Natural killer cell (primary cell): ENCODE measurements at regions not wholly inside any gene's neighbourhood (a gene's known extent, or its start where the extent isn't known, plus 50 kb on each side); places are given as distances from the start of the nearest gene placed in this dataset.

Source experiments
- ATAC-seq, 3 donors: fragments of 150-1000 bp in 2 of 3; fragments of 200-7000 bp in 1 of 3; cut with Tn5 transposase; 1 replicate in 1 of 3; 2 replicates in 2 of 3; pipeline ENCODE4 v1.10.0; 2021; ENCODE audit warnings: mild to moderate bottlenecking in 2 of 3, moderate library complexity in 2 of 3
- DNase-seq, 2 donors: peaks; one replicate each; pipeline versions ENCODE4 v3.0.0 to v3.0.0-alpha.2; 2013 to 2021; ENCODE audit warnings: mixed read lengths in 1 of 2
- H3K27ac ChIP-seq: one replicate; pipeline ENCODE4 v1.5.1; 2013; ENCODE audit warnings: mild to moderate bottlenecking, low read length
- H3K27me3 ChIP-seq: one replicate; pipeline ENCODE4 v1.6.1; 2013; ENCODE audit warnings: low read length; ENCODE audit not compliant: control insufficient read depth, insufficient read depth
- H3K36me3 ChIP-seq: one replicate; pipeline ENCODE4 v1.6.1; 2013; ENCODE audit warnings: low read length; ENCODE audit not compliant: control insufficient read depth, insufficient read depth
- H3K4me1 ChIP-seq: one replicate; pipeline ENCODE4 v1.6.1; 2013; ENCODE audit warnings: low read length; ENCODE audit not compliant: control insufficient read depth, insufficient read depth
- H3K4me3 ChIP-seq: one replicate; pipeline ENCODE4 v1.5.1; 2013; ENCODE audit warnings: low read length
- H3K9me3 ChIP-seq: one replicate; pipeline ENCODE4 v1.6.1; 2013; ENCODE audit warnings: low read length; ENCODE audit not compliant: control insufficient read depth, insufficient read depth
- H3K27ac Mint-ChIP-seq, 2 donors: one replicate each; pipeline ENCODE4 v1.8.0; 2022; ENCODE audit warnings: mild to moderate bottlenecking in 2 of 2, mixed read lengths in 2 of 2, moderate library complexity in 1 of 2
- H3K27me3 Mint-ChIP-seq, 2 donors: one replicate each; pipeline ENCODE4 v1.8.0; 2022; ENCODE audit warnings: low read depth in 2 of 2, mixed read lengths in 2 of 2
- H3K36me3 Mint-ChIP-seq: one replicate; pipeline ENCODE4 v1.8.0; 2022; ENCODE audit warnings: mixed read lengths
- H3K4me1 Mint-ChIP-seq, 2 donors: one replicate each; pipeline ENCODE4 v1.8.0; 2022; ENCODE audit warnings: mixed read lengths in 2 of 2
- H3K4me3 Mint-ChIP-seq: one replicate; pipeline ENCODE4 v1.8.0; 2022; ENCODE audit warnings: mild to moderate bottlenecking, moderate library complexity, mixed read lengths
- H3K9me3 Mint-ChIP-seq, 2 donors: one replicate each; pipeline ENCODE4 v1.8.0; 2022; ENCODE audit warnings: mixed read lengths in 2 of 2
- WGBS: methylation state at CpG from one replicate; pipeline ENCODE4 v1.1.7; 2013; ENCODE audit warnings: missing lambda C conversion rate; ENCODE audit not compliant: insufficient coverage; 5-methylcytosine and 5-hydroxymethylcytosine counted together
- intact Hi-C: fragments of 100-400 bp; cut with micrococcal nuclease; formaldehyde crosslinking; loops from one replicate; pipeline ENCODE4 v1.14.2; 2022
- TF ChIP-seq, protein P1 (sequence below): fragments of 200-600 bp; IDR thresholded peaks from one replicate; pipeline ENCODE4 v1.8.0; 2022; ENCODE audit warnings: antibody characterized with exemption

DNA sequence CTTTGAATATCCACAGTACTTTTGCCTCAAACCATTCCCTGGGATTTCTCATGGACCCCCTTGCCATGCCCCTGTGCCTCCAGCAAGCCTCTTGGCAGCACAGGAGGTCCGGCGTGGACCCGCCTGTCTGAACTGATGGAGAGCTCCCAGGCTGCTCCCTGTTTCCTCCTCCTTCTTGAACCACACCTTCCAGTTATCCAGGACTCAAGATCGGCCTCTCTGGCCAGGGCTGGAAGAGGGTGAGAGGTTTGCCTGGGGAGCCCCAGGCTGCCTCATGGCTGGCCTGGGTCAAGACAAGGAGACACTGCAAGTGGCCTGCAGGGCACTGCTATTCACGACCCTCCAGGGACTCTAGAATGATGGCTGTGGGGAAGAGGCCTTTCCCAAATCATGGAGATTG is 93.6 kb upstream of the WASF3 start:
- Histone ChIP-seq H3K9me3 (no peaks in the 10 kb centered on the region), H3K4me1 (no peaks in the 10 kb centered on the region), H3K27ac (no peak overlapping the region), H3K4me3 (no peak overlapping the region), H3K36me3 (no peaks in the 10 kb centered on the region), H3K27me3 (no peaks in the 10 kb centered on the region)
- ATAC-seq: no peak
- H3K27ac Mint-ChIP-seq: no peak overlapping the region
- WGBS: 64% methylated on average over 5 of the region's 5 CpGs
- H3K4me3 Mint-ChIP-seq: no peak overlapping the region
- H3K27me3 Mint-ChIP-seq: peaks cover 19 to 22% of the 10 kb centered on the region in 2 donors
- no peaks in the 10 kb centered on the region for H3K9me3 Mint-ChIP-seq
- DNase-seq: no peak
- intact Hi-C loops: no loop called here
- H3K36me3 Mint-ChIP-seq: no peaks in the 10 kb centered on the region
- TF ChIP-seq, protein P1, sequence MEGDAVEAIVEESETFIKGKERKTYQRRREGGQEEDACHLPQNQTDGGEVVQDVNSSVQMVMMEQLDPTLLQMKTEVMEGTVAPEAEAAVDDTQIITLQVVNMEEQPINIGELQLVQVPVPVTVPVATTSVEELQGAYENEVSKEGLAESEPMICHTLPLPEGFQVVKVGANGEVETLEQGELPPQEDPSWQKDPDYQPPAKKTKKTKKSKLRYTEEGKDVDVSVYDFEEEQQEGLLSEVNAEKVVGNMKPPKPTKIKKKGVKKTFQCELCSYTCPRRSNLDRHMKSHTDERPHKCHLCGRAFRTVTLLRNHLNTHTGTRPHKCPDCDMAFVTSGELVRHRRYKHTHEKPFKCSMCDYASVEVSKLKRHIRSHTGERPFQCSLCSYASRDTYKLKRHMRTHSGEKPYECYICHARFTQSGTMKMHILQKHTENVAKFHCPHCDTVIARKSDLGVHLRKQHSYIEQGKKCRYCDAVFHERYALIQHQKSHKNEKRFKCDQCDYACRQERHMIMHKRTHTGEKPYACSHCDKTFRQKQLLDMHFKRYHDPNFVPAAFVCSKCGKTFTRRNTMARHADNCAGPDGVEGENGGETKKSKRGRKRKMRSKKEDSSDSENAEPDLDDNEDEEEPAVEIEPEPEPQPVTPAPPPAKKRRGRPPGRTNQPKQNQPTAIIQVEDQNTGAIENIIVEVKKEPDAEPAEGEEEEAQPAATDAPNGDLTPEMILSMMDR: no peak
- no peaks in the 10 kb centered on the region for H3K4me1 Mint-ChIP-seq

DNA sequence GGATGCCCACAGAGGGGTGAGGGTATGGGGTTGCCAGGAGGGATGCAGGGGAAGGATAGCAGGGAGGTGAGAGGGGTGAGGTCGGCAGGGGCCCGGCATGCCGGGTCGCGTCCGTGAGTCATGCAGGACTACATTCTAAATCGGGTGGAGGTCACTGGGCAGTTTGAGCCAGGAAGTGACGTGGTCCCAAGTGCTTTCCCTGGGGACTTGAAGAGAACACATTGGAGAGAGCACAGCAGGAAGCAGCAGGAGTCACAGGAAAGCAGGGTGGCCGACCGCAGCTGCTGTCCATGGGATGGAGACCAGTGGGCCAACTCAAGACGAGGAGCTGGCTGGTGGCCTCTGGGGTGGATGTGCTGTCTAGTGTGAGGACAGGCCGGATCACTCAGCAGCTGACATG is 92.0 kb upstream of the WASF3 start:
- Mint-ChIP-seq H3K9me3 (no peaks in the 10 kb centered on the region), H3K27ac (no peak overlapping the region), H3K4me3 (no peak overlapping the region), H3K27me3 (peaks cover 19 to 22% of the 10 kb centered on the region in 2 donors), H3K36me3 (no peaks in the 10 kb centered on the region), H3K4me1 (no peaks in the 10 kb centered on the region)
- Histone ChIP-seq H3K4me1 (no peaks in the 10 kb centered on the region), H3K9me3 (no peaks in the 10 kb centered on the region), H3K27me3 (no peaks in the 10 kb centered on the region), H3K36me3 (no peaks in the 10 kb centered on the region), H3K27ac (no peak overlapping the region), H3K4me3 (no peak overlapping the region)
- TF ChIP-seq, protein P1: no peak
- 88% methylated on average over 12 of the region's 12 CpGs for WGBS
- intact Hi-C loops: no loop called here
- DNase-seq (no peak), ATAC-seq (no peak)

DNA sequence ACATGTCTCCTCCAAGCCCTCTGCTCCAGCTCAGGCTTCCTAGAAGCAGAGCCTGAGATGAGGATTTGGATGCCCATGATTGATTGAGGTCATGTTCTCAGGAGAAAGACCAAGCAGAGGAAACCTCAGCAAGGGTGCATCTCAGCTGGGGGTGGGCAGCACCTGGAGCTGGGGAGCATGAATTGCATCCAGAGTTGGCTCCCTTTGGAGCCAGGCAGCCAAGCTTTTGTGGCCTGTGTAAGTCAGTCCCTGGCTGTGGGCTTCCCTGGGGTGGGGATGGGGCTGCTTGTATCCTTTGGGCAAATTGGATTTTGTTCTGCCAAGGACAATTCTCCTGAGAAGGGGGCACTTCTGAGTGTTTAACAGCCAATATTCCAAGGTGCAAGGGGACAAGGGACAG is 91.5 kb upstream of the WASF3 start:
- Mint-ChIP-seq H3K36me3 (no peaks in the 10 kb centered on the region), H3K27me3 (peaks cover 19 to 22% of the 10 kb centered on the region in 2 donors), H3K27ac (no peak overlapping the region), H3K4me3 (no peak overlapping the region), H3K4me1 (no peaks in the 10 kb centered on the region), H3K9me3 (no peaks in the 10 kb centered on the region)
- intact Hi-C loops: no loop called here
- DNase-seq (no peak), ATAC-seq (no peak)
- no peaks in the 10 kb centered on the region for H3K4me1 ChIP-seq
- TF ChIP-seq, protein P1: no peak
- no peaks in the 10 kb centered on the region for H3K36me3 ChIP-seq
- H3K4me3 ChIP-seq: no peak overlapping the region
- no peaks in the 10 kb centered on the region for H3K9me3 ChIP-seq
- no peaks in the 10 kb centered on the region for H3K27me3 ChIP-seq
- no peak overlapping the region for H3K27ac ChIP-seq

DNA sequence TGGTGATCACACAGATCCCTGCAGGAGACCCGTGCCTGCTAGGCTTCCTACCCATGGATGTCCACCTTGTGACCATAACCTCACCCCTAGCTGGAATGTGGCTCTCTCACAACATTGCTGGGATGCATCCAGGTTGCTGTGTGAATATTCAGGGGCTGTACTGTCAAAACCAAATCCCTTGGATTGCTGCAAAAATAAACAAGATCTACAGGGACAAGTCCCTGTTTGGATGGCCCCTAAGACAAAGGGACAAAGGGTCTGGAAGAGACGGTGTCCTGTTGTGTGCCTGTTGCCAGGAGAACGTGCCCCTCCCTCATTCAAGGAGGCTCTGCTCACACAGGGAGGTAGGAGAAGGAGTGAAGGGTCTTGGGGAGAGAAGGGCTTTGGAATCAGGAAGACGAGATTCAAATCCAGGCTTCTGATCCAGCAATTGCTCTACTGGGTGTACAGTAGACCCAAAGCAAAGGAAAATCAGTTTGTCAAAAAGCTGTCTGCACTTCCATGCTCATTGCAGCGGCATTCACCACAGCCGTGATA is 89.2 kb upstream of the WASF3 start:
- H3K4me3 Mint-ChIP-seq: no peak overlapping the region
- H3K27me3 Mint-ChIP-seq: peaks cover 19% of the 10 kb centered on the region in 2 donors
- TF ChIP-seq, protein P1: no peak
- H3K27ac Mint-ChIP-seq: no peak overlapping the region
- DNase-seq: no peak
- H3K9me3 Mint-ChIP-seq: no peaks in the 10 kb centered on the region
- intact Hi-C loops: no loop called here
- H3K27ac ChIP-seq: no peak overlapping the region
- no peaks in the 10 kb centered on the region for H3K4me1 Mint-ChIP-seq
- no peak overlapping the region for H3K4me3 ChIP-seq
- H3K36me3 Mint-ChIP-seq: no peaks in the 10 kb centered on the region
- 67% methylated on average over 6 of the region's 6 CpGs for WGBS
- no peaks in the 10 kb centered on the region for H3K27me3 ChIP-seq
- H3K9me3 ChIP-seq: no peaks in the 10 kb centered on the region
- no peaks in the 10 kb centered on the region for H3K36me3 ChIP-seq
- no peak for ATAC-seq
- no peaks in the 10 kb centered on the region for H3K4me1 ChIP-seq
